ENCODE measurements at regions not wholly inside any gene's neighbourhood (a gene's known extent, or its start where the extent isn't known, plus 50 kb on each side); places are given as distances from the start of the nearest gene placed in this dataset.

- no peaks in the 10 kb centered on the region for H3K9me2 ChIP-seq (replicated peaks; ENCODE audit: control insufficient read depth, low read length)
- H3K36me3 ChIP-seq (ENCODE audit: control insufficient read depth, low read length), result no peaks in the 10 kb centered on the region
- no peaks in the 10 kb centered on the region for H3F3A ChIP-seq (ENCODE audit: control insufficient read depth, insufficient read depth)
- H3K27me3 ChIP-seq (ENCODE audit: control insufficient read depth, low read length), result no peaks in the 10 kb centered on the region
- H3K4me1 ChIP-seq (ENCODE audit: control insufficient read depth, low read length), result no peaks in the 10 kb centered on the region
- H3K4me2 ChIP-seq (ENCODE audit: low read length), result no peak overlapping the region
- H3K27ac ChIP-seq (ENCODE audit: low read depth, low read length), result no peak overlapping the region
- H3K79me2 ChIP-seq (ENCODE audit: control insufficient read depth, low read length), result no peaks in the 10 kb centered on the region
- H3K4me3 ChIP-seq (ENCODE audit: low read length), result no peak overlapping the region
- no peaks in the 10 kb centered on the region for H3K9me3 ChIP-seq (ENCODE audit: control insufficient read depth, insufficient read depth, low read length)
- no peak for TF ChIP-seq CTCF (IDR thresholded peaks at IDR 0.05; ENCODE audit: low read depth, low read length, poor library complexity, severe bottlenecking)
- no peak for TF ChIP-seq EZH2phosphoT487 (IDR thresholded peaks at IDR 0.05; ENCODE audit: borderline replicate concordance, low read length)
- no peaks in the 10 kb centered on the region for H4K20me1 ChIP-seq (ENCODE audit: control insufficient read depth, insufficient read depth, low read depth, low read length)
Measured at GRCh38 chr4:36719425-36719824, 438.0 kb downstream of the DTHD1 start.

- no peaks in the 10 kb centered on the region for H3K36me3 ChIP-seq (ENCODE audit: control insufficient read depth, low read length)
- H3K27me3 ChIP-seq (ENCODE audit: control insufficient read depth, low read length), result no peaks in the 10 kb centered on the region
- H4K20me1 ChIP-seq (ENCODE audit: control insufficient read depth, insufficient read depth, low read depth, low read length), result no peaks in the 10 kb centered on the region
- H3K27ac ChIP-seq (ENCODE audit: low read depth, low read length), result no peak overlapping the region
- no peaks in the 10 kb centered on the region for H3F3A ChIP-seq (ENCODE audit: control insufficient read depth, insufficient read depth)
- H3K4me1 ChIP-seq (ENCODE audit: control insufficient read depth, low read length), result no peaks in the 10 kb centered on the region
- TF ChIP-seq EZH2phosphoT487 (IDR thresholded peaks at IDR 0.05; ENCODE audit: borderline replicate concordance, low read length), result no peak
- no peak for TF ChIP-seq CTCF (IDR thresholded peaks at IDR 0.05; ENCODE audit: low read depth, low read length, poor library complexity, severe bottlenecking)
- no peak overlapping the region for H3K4me3 ChIP-seq (ENCODE audit: low read length)
- H3K4me2 ChIP-seq (ENCODE audit: low read length), result no peak overlapping the region
- no peaks in the 10 kb centered on the region for H3K9me2 ChIP-seq (replicated peaks; ENCODE audit: control insufficient read depth, low read length)
- H3K9me3 ChIP-seq (ENCODE audit: control insufficient read depth, insufficient read depth, low read length), result no peaks in the 10 kb centered on the region
- H3K79me2 ChIP-seq (ENCODE audit: control insufficient read depth, low read length), result no peaks in the 10 kb centered on the region
Measured at GRCh38 chr4:36722986-36723385, 441.6 kb downstream of the DTHD1 start.

GRCh38 chr4:36734334-36734733, 452.9 kb downstream of the DTHD1 start:
- H3K36me3 ChIP-seq (ENCODE audit: control insufficient read depth, low read length), result no peaks in the 10 kb centered on the region
- TF ChIP-seq CTCF (IDR thresholded peaks at IDR 0.05; ENCODE audit: low read depth, low read length, poor library complexity, severe bottlenecking) (no peak), EZH2phosphoT487 (IDR thresholded peaks at IDR 0.05; ENCODE audit: borderline replicate concordance, low read length) (no peak)
- H3K4me1 ChIP-seq (ENCODE audit: control insufficient read depth, low read length), result no peaks in the 10 kb centered on the region

GRCh38 chr4:36737691-36738090, 456.3 kb downstream of the DTHD1 start:
- H3K9me3 ChIP-seq (ENCODE audit: control insufficient read depth, insufficient read depth, low read length), result no peaks in the 10 kb centered on the region
- no peak overlapping the region for H3K4me2 ChIP-seq (ENCODE audit: low read length)
- H4K20me1 ChIP-seq (ENCODE audit: control insufficient read depth, insufficient read depth, low read depth, low read length), result no peaks in the 10 kb centered on the region
- TF ChIP-seq EZH2phosphoT487 (IDR thresholded peaks at IDR 0.05; ENCODE audit: borderline replicate concordance, low read length) (no peak), CTCF (IDR thresholded peaks at IDR 0.05; ENCODE audit: low read depth, low read length, poor library complexity, severe bottlenecking) (no peak)
- no peaks in the 10 kb centered on the region for H3K36me3 ChIP-seq (ENCODE audit: control insufficient read depth, low read length)
- no peak overlapping the region for H3K4me3 ChIP-seq (ENCODE audit: low read length)
- no peaks in the 10 kb centered on the region for H3K79me2 ChIP-seq (ENCODE audit: control insufficient read depth, low read length)
- H3K9me2 ChIP-seq (replicated peaks; ENCODE audit: control insufficient read depth, low read length), result no peaks in the 10 kb centered on the region
- H3K4me1 ChIP-seq (ENCODE audit: control insufficient read depth, low read length), result no peaks in the 10 kb centered on the region
- H3K27me3 ChIP-seq (ENCODE audit: control insufficient read depth, low read length), result no peaks in the 10 kb centered on the region
- no peak overlapping the region for H3K27ac ChIP-seq (ENCODE audit: low read depth, low read length)
- no peaks in the 10 kb centered on the region for H3F3A ChIP-seq (ENCODE audit: control insufficient read depth, insufficient read depth)

More at GRCh38 chr4:36734334-36734733, 452.9 kb downstream of the DTHD1 start:
- no peak overlapping the region for H3K4me3 ChIP-seq (ENCODE audit: low read length)
- no peaks in the 10 kb centered on the region for H4K20me1 ChIP-seq (ENCODE audit: control insufficient read depth, insufficient read depth, low read depth, low read length)
- no peaks in the 10 kb centered on the region for H3F3A ChIP-seq (ENCODE audit: control insufficient read depth, insufficient read depth)
- H3K9me3 ChIP-seq (ENCODE audit: control insufficient read depth, insufficient read depth, low read length), result no peaks in the 10 kb centered on the region
- no peaks in the 10 kb centered on the region for H3K79me2 ChIP-seq (ENCODE audit: control insufficient read depth, low read length)
- no peaks in the 10 kb centered on the region for H3K9me2 ChIP-seq (replicated peaks; ENCODE audit: control insufficient read depth, low read length)
- H3K27me3 ChIP-seq (ENCODE audit: control insufficient read depth, low read length), result no peaks in the 10 kb centered on the region
- H3K27ac ChIP-seq (ENCODE audit: low read depth, low read length), result no peak overlapping the region
- H3K4me2 ChIP-seq (ENCODE audit: low read length), result no peak overlapping the region
